Jurkat, Clone E6-1 (cell line): ENCODE measurements at regions not wholly inside any gene's neighbourhood (a gene's known extent, or its start where the extent isn't known, plus 50 kb on each side); places are given as distances from the start of the nearest gene placed in this dataset.
"Not testable (repeated sequence)": the region's sequence is repeated elsewhere in the genome, so short reads cannot be mapped to it uniquely, and the experiment has no call there.

Experiments
- DNase-seq: peaks from one replicate; pipeline ENCODE4 v3.0.0-alpha.2; 2011; ENCODE audit warnings: low read depth, low spot score
- H3K4me3 ChIP-seq: 2 replicates; pipeline ENCODE4 v1.5.1; 2011; ENCODE audit warnings: mild to moderate bottlenecking, low read length, control low read depth, moderate library complexity

DNA sequence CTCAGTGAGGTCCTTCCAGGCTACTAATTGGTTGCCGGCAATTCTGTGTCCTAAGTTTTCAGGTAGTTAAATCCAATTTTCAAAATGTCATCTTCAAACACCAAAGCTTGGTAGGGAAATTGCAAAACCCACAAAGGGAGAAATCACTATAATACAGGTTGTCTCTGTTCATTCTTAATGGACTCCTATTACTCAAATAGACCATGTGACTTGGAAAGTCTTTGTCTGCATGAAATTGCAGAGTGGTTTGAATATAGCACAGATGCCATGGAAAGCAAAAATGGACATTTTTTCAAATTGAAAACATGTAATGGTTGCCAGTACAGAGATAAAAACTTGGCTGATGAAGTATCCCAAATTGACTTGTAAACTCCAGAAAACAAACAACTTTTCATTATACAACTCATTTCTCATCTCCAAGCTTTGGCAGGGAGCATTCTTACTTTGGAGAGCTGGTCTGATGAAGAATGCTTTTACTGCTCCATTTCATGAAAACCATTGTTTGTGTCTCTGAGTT lies 169.5 kb upstream of the PKN2 start:
- DNase-seq = no peak
- no peak overlapping the region for H3K4me3 ChIP-seq

- not testable (repeated sequence) for DNase-seq
Measured at GRCh38 chr1:88517499-88517898, 166.6 kb upstream of the PKN2 start.

DNA sequence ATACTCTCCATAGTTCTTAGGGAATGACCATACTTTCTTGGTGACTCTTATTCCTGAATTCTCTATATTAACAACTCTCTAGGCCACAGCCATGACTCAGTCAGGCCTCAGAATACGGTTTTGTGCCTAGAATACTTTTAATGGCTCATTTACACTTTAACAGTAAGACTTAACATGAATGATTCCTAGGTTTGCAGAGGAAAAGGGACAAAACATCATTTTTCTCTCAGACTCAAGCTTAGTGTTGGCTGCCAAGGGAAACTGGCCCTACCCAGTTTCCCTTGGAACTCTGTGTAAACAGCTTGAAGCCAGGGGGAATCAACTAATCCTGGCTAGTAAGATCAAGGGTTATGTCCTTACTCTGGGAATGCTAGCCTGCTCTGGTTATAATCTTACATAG lies 164.9 kb upstream of the PKN2 start:
- H3K4me3 ChIP-seq = no peak overlapping the region
- DNase-seq = no peak

More at GRCh38 chr1:88517499-88517898, 166.6 kb upstream of the PKN2 start:
- not testable (repeated sequence) for H3K4me3 ChIP-seq

DNA sequence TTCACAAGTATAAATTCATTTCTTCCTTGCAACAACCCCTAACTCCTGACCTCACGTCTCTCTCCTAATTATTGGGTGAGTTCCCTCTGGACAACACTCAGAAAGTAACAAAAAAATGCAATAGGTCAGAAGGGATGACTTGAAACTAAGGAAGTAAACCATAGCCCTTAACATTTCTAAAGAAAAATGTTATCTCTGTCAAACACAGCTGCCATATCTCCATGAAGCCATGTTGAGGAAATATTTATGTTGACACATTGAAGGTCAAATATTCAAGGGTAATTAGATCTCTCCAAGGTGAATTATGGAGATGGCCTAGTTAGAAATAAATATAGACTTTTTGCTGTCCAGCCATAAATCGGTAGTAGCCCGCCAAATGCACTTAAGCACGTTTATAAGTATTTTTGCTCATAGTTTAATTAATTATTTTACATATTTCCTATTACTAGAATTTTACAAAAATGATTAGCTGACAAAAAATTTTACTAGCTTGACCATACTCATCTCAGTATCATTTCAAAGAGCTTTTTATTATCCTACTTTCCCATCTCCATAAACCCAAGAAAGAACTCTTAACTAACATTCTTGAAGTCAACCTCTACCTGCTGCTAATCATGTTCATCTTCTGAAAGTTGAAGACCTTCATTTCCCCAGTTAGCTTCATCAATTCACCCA lies 160.1 kb upstream of the PKN2 start:
- H3K4me3 ChIP-seq = no peak overlapping the region
- DNase-seq = no peak

DNA sequence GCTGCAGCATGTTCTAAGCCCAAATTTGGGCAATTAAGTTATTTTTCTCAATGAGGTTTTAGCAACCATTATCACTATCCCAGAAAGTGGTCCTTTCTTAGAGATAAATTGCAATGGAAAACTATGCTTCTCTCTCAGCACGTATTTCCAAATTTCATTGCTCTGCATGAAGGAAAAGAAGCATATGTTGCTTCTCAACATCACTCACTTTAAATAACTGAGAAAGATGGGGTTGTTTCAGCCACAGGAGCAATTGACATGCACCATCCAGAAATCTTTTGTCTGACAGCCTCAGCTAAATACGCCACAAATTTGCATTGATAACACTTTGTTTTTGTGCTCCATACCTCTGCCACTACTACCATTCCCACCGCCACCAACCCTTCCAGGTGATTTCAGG lies 157.6 kb upstream of the PKN2 start:
- no peak overlapping the region for H3K4me3 ChIP-seq
- no peak for DNase-seq

DNA sequence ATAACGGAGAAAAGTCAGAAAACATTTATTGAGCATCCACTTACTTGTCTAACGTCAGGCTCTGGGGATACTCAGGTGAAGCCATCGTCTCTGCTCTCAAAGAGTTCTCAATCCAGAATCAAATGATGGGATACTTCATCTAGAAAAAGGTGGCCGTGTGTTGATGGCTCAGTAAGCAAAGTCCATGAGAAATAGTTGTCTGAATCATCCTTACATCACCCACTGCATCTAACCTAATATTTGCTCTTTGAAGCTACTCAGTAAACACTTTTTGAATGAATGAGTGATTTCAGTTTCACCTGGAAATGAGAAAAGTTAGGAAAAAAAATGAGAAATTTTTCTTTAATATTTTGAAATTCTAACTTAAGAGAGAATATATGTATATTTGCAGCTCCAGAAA lies 155.3 kb upstream of the PKN2 start:
- no peak overlapping the region for H3K4me3 ChIP-seq
- DNase-seq = no peak

DNA sequence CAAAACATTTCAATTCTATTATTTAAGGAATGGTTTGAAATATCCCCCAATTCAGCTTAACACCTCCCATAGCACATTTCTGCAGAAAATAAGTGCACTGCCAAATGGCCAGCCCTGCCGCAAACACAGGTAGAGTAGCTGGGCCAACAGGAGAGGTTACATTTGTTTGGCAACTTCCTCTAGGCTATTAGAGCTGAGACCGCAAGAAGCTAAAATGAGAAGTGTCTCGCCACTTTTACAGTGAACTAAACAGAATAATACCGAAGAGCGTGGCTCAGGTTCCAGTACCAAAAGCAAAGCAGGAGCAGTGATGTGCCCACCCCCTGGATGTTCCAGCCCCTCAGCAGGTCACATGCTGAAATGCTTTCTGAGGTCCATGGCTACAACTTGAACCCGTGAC lies 154.5 kb upstream of the PKN2 start:
- DNase-seq = no peak
- H3K4me3 ChIP-seq = no peak overlapping the region

- no peak for DNase-seq
- H3K4me3 ChIP-seq = no peak overlapping the region
Measured at GRCh38 chr1:88530246-88530645, 153.8 kb upstream of the PKN2 start.

DNA sequence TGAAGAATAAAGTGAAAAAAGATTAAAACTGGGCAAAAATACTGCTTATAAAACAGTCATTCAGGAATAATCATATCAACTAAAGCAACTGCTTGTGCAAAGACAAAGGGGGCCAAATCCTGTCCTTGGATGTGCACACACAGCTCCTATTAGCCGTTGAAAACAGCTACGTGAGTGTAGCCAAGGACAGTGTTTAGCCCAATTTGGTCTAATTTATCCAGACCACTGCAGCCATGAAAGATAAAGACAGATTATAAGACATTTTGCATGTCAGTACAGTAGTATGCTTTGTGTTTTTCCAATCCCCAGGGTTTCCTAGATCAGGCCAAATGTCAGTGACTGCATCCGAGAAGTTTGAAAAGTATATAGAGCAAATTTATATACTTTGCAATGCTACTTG lies 146.3 kb upstream of the PKN2 start:
- H3K4me3 ChIP-seq = no peak overlapping the region
- DNase-seq = no peak

GRCh38 chr1:88538222-88538899 lies 145.7 kb upstream of the PKN2 start:
- no peak for DNase-seq
- H3K4me3 ChIP-seq = no peak overlapping the region

DNA sequence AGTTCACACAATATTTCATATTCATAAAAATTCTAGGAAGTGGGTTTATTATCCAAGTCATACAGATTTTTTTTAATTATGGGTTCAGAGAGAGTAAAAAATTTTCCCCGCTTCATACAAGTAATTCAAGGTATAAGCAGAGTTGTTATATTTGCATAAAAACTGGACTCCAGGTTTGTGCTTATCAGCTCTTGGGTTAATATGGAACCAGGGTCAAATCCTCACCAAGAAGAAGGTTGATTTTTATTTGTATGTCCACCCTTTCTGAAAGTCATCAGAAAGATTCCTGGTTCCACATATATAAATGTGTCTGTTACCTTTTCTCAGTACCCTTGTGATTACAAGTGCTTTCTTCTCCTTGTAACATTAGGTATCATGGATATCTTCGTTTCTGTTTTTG lies 143.8 kb upstream of the PKN2 start:
- no peak overlapping the region for H3K4me3 ChIP-seq
- no peak for DNase-seq

- DNase-seq = no peak
- no peak overlapping the region for H3K4me3 ChIP-seq
Measured at GRCh38 chr1:88541596-88541995, 142.5 kb upstream of the PKN2 start.

- H3K4me3 ChIP-seq = no peak overlapping the region
- no peak for DNase-seq
Measured at GRCh38 chr1:88544195-88544594, 139.9 kb upstream of the PKN2 start.

GRCh38 chr1:88549536-88549935 lies 134.5 kb upstream of the PKN2 start:
- H3K4me3 ChIP-seq = no peak overlapping the region
- peak; percentile 3 for DNase-seq

DNA sequence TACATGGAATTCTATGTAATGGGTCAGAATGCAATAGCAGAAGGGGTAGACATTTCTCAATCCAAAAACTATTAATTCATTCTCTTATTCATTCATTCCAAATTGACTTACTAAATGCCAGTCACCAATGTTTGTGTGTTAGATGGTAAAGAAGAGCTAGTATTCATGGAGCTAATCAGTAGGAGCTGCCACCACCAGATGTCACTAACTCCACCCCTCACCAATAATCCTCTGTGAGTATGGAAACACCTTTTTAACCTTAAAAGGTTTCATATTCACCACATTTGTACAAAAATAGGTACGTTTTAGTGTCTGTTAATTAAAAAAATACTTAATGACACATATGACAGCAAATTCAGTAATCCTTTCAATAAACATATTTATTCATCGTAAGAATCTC lies 131.8 kb upstream of the PKN2 start:
- DNase-seq = no peak
- H3K4me3 ChIP-seq = no peak overlapping the region

DNA sequence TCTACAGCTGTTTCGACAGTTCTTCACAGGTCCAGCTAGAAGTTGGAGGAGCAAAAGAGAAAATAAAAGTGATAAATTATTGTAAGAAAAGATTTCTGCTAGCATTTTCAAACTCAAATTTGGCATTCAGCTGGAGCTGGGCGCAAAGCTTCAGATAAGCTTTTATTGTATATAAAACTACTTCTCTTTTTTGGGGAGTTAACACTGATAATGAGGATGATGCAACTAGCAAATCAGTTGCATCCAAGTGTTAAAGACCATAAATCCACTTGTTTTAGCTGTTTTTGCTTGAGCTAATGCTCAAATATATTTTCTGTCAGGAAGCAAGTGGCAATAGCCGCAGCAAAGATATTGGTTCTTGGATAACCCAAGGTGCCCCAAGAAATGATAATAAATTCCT lies 127.1 kb upstream of the PKN2 start:
- no peak for DNase-seq
- H3K4me3 ChIP-seq = no peak overlapping the region

- H3K4me3 ChIP-seq = no peak overlapping the region
- DNase-seq = no peak
Measured at GRCh38 chr1:88560621-88561020, 123.5 kb upstream of the PKN2 start.

GRCh38 chr1:88562991-88563390 lies 121.1 kb upstream of the PKN2 start:
- no peak for DNase-seq
- no peak overlapping the region for H3K4me3 ChIP-seq

DNA sequence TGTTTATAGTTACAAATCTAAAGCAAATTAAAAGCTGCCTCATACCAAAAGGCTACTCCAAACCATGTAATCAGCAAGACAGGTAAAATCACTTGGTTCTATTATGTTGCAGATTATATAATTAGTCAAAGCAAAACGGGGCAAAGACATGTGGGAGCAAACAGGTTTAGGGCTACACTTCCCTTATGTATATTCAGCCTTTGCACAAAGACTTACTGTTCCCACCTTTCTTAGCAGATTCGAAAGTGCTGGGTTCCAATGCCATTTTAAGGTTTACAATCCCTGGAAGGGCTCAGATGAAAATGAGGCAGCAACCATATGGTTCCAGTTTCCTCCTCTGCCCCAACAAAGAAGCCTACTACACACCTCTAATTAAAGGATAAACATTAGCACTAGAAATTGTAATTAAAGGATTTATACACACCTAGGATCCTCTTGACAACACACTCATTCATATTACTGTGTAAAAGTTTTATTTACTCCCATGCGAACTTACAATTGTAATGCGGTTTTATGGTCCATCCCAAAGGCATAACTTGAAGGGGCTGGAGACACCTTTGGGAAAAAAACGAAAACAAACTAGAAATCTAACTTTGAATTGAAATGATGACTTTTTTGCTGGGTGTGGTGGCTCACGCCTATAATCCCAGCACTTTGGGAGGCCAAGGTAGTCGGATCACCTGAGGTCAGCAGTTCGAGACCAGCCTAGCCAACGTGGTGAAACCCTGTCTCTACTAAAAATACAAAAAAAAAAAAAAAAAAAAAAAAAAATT lies 117.3 kb upstream of the PKN2 start:
- DNase-seq = no peak
- H3K4me3 ChIP-seq = no peak overlapping the region

GRCh38 chr1:88571506-88571905 lies 112.6 kb upstream of the PKN2 start:
- H3K4me3 ChIP-seq = no peak overlapping the region
- no peak for DNase-seq
